HL-60 (cell line): ENCODE measurements at regions not wholly inside any gene's neighbourhood (a gene's known extent, or its start where the extent isn't known, plus 50 kb on each side); places are given as distances from the start of the nearest gene placed in this dataset.

Experiments
- DNase-seq, 2 experiments: peaks; one replicate each; pipeline ENCODE4 v3.0.0-alpha.2; 2010 to 2020; ENCODE audit warnings: low read depth in 1 of 2, low spot score in 1 of 2
- H3K27ac ChIP-seq: fragments of 250-450 bp; sonication (Bioruptor Pico); replicated peaks from 2 replicates; pipeline ENCODE4 v1.5.1; 2020; ENCODE audit warnings: mild to moderate bottlenecking, moderate library complexity
- H3K27me3 ChIP-seq: fragments of 250-450 bp; sonication (Bioruptor Pico); 2 replicates; pipeline ENCODE4 v1.5.1; 2021; ENCODE audit warnings: mild to moderate bottlenecking, moderate library complexity; ENCODE audit not compliant: insufficient read depth, poor library complexity, severe bottlenecking
- H3K4me3 ChIP-seq: replicated peaks from 2 replicates; pipeline ENCODE4 v1.5.1; 2011; ENCODE audit warnings: mild to moderate bottlenecking, control low read depth, low read length; ENCODE audit not compliant: insufficient read depth
- CTCF ChIP-seq: IDR thresholded peaks from one replicate; pipeline ENCODE4 v1.5.1; 2011; ENCODE audit warnings: low read length, control low read depth, inconsistent platforms; ENCODE audit not compliant: insufficient read depth
- GABPA ChIP-seq: IDR thresholded peaks from 2 replicates; pipeline ENCODE4 v1.6.1; 2012; ENCODE audit warnings: low read depth
- POLR2AphosphoS5 ChIP-seq: IDR thresholded peaks from 2 replicates; pipeline ENCODE4 v1.6.1; 2012; ENCODE audit warnings: low read depth
- REST ChIP-seq: IDR thresholded peaks from 2 replicates; pipeline ENCODE4 v1.6.1; 2012; ENCODE audit warnings: low read depth; ENCODE audit not compliant: insufficient replicate concordance
- SPI1 ChIP-seq: IDR thresholded peaks from 2 replicates; pipeline ENCODE4 v1.6.1; 2012; ENCODE audit warnings: low read depth, mild to moderate bottlenecking, borderline replicate concordance

GRCh38 chr12:83676781-83677295, 990.1 kb downstream of the TMTC2 start:
- no peak overlapping the region for H3K27ac ChIP-seq
- H3K4me3 ChIP-seq: no peak overlapping the region
- TF ChIP-seq POLR2AphosphoS5 (no peak), CTCF (no peak), GABPA (no peak), SPI1 (no peak), REST (no peak)
- DNase-seq: no peak
- no peaks in the 10 kb centered on the region for H3K27me3 ChIP-seq

GRCh38 chr12:83666690-83667089, 980.0 kb downstream of the TMTC2 start:
- no peak overlapping the region for H3K4me3 ChIP-seq
- TF ChIP-seq GABPA (no peak), SPI1 (no peak)
- no peak overlapping the region for H3K27ac ChIP-seq

GRCh38 chr12:83665634-83666218, 979.0 kb downstream of the TMTC2 start:
- TF ChIP-seq POLR2AphosphoS5: no peak
- TF ChIP-seq GABPA: no peak
- no peak for TF ChIP-seq CTCF
- DNase-seq: no peak
- no peak overlapping the region for H3K4me3 ChIP-seq
- no peaks in the 10 kb centered on the region for H3K27me3 ChIP-seq
- H3K27ac ChIP-seq: no peak overlapping the region

More at GRCh38 chr12:83666690-83667089, 980.0 kb downstream of the TMTC2 start:
- no peak for DNase-seq
- H3K27me3 ChIP-seq: no peaks in the 10 kb centered on the region

- H3K27me3 ChIP-seq: no peaks in the 10 kb centered on the region
- no peak overlapping the region for H3K27ac ChIP-seq
- no peak for TF ChIP-seq REST
- no peak for DNase-seq
- H3K4me3 ChIP-seq: no peak overlapping the region
Observed at GRCh38 chr12:83664650-83665049, 977.9 kb downstream of the TMTC2 start.

- TF ChIP-seq CTCF (no peak), REST (no peak), SPI1 (no peak)
- no peak overlapping the region for H3K4me3 ChIP-seq
- no peaks in the 10 kb centered on the region for H3K27me3 ChIP-seq
- no peak overlapping the region for H3K27ac ChIP-seq
- DNase-seq: no peak
Observed at GRCh38 chr12:83660727-83661358, 974.1 kb downstream of the TMTC2 start.
